ENCODE measurements at regions not wholly inside any gene's neighbourhood (a gene's known extent, or its start where the extent isn't known, plus 50 kb on each side); places are given as distances from the start of the nearest gene placed in this dataset.

DNA sequence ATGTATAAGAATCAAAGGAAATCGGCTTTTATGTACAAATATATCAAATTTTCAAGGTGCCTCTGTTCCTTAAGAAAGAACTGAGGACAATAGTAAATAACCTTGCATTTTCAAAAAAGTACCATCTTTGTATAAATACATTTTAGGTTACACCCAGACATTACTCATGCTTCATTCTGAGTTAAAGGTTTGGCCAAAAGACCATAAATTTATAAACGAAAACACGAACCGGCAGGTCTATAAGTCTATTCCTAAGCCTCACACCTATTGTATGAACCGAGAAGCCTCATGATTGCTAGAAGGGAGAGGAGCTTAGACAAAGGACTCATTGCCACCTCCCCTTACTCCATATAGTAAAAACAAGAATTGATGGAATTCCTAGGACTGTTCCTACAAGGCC, 94.6 kb upstream of the PSMD7 start:
- H3K27ac Mint-ChIP-seq, result peak overlapping the region; percentile 53 to 73 (median 66)
- no peaks in the 10 kb centered on the region for H3K27me3 Mint-ChIP-seq (ENCODE audit: low read depth)
- H3K4me3 Mint-ChIP-seq, result no peak overlapping the region
- no peak for TF ChIP-seq CTCF (IDR thresholded peaks at IDR 0.05; ENCODE audit: unreplicated experiment in 3 of 3)
- H3K9me3 Mint-ChIP-seq, result no peaks in the 10 kb centered on the region
- peaks cover 13% of the 10 kb centered on the region for H3K4me1 Mint-ChIP-seq
- H3K36me3 Mint-ChIP-seq (ENCODE audit: low read depth), result no peaks in the 10 kb centered on the region

DNA sequence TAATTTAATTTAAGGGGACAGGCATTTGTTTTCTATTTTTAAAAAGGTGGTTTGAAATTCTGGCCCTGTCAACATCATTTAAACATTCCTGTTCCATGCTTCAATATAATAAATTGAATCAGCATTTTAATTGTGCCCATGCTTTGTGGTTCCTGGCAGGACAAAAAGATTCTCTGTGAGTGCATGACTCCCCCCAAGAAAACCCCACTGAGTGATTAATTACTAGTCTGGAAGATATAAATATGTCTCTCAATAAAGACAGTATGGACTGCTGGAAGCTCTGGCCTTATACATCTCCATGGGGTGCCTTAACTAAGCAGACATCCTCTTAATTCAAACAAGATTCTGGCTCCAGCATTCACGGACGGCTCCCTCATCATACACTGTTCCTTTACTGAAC, 95.0 kb upstream of the PSMD7 start:
- H3K27ac Mint-ChIP-seq, result peak overlapping the region; percentile 53 to 73 (median 66)
- no peak for TF ChIP-seq CTCF (IDR thresholded peaks at IDR 0.05; ENCODE audit: unreplicated experiment in 3 of 3)
- H3K9me3 Mint-ChIP-seq, result no peaks in the 10 kb centered on the region
- H3K4me3 Mint-ChIP-seq, result no peak overlapping the region
- peaks cover 13% of the 10 kb centered on the region for H3K4me1 Mint-ChIP-seq
- H3K27me3 Mint-ChIP-seq (ENCODE audit: low read depth), result no peaks in the 10 kb centered on the region
- no peaks in the 10 kb centered on the region for H3K36me3 Mint-ChIP-seq (ENCODE audit: low read depth)

DNA sequence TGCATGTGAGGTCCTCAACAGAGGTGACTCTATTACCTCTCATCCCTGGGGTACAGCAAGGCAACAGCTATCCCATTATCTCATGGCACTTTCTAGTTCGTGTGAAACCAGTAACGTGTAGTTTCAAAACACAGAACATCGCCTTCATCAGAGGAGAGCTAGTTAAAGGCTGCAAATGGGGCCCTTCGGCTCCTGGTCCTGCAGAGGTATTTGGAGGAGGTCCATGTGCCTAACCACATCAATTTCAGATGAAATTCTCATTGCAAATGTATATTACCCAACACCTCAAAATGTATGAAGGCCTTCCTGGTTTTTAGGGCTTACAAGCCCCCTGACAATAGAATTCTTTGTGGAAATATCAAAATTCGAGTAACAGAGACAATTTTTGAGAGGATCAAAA, 95.7 kb upstream of the PSMD7 start:
- H3K9me3 Mint-ChIP-seq, result no peaks in the 10 kb centered on the region
- H3K4me1 Mint-ChIP-seq, result peaks cover 13% of the 10 kb centered on the region
- H3K36me3 Mint-ChIP-seq (ENCODE audit: low read depth), result no peaks in the 10 kb centered on the region
- H3K4me3 Mint-ChIP-seq, result no peak overlapping the region
- no peak for TF ChIP-seq CTCF (IDR thresholded peaks at IDR 0.05; ENCODE audit: unreplicated experiment in 3 of 3)
- peak overlapping the region; percentile 24 to 66 (median 46) for H3K27ac Mint-ChIP-seq
- H3K27me3 Mint-ChIP-seq (ENCODE audit: low read depth), result no peaks in the 10 kb centered on the region

- no peaks in the 10 kb centered on the region for H3K36me3 Mint-ChIP-seq (ENCODE audit: low read depth)
- H3K4me3 Mint-ChIP-seq, result no peak overlapping the region
- H3K9me3 Mint-ChIP-seq, result no peaks in the 10 kb centered on the region
- H3K4me1 Mint-ChIP-seq, result peaks cover 13% of the 10 kb centered on the region
- peak overlapping the region; percentile 24 to 66 (median 46) for H3K27ac Mint-ChIP-seq
- no peaks in the 10 kb centered on the region for H3K27me3 Mint-ChIP-seq (ENCODE audit: low read depth)
- no peak for TF ChIP-seq CTCF (IDR thresholded peaks at IDR 0.05; ENCODE audit: unreplicated experiment in 3 of 3)
Measured at GRCh38 chr16:74199842-74200124, 96.8 kb upstream of the PSMD7 start.

DNA sequence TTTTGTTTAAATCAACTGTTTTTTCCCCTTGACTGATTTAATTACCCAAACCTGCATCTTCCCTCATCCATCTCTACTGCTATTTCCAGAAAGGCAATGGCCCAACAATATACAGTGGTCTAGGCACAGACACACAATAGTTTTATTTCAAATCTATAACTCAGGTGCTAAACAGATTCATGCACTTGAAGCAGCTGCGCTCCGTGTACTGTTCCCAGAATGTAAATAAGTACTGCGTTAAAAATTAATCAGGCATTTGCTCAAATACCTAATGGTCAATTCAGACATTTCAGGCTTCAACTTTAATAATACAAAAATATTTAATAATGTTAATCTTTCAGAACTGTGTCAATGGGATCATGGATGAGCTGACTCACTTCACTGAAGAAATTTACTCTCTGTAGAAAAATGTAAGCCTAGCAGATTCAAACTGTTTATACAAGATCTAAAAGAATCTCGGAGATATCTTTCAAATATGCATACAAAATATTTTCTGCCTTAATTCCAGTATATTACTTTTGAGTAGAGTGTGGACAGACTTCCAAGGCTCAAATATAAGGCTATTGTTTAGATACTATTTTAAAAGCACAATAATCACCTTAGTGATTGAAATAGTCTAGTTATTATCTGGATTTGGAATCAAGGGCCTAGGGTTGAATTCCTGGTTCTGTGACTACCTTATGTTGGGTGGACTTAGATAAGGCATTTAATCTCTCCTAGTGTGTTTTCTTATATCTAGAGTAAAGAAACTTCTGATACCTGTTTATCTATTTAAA, 97.4 kb upstream of the PSMD7 start:
- no peaks in the 10 kb centered on the region for H3K9me3 Mint-ChIP-seq
- TF ChIP-seq CTCF (IDR thresholded peaks at IDR 0.05; ENCODE audit: unreplicated experiment in 3 of 3), result no peak
- no peak overlapping the region for H3K4me3 Mint-ChIP-seq
- peaks cover 13% of the 10 kb centered on the region for H3K4me1 Mint-ChIP-seq
- H3K27ac Mint-ChIP-seq, result peak overlapping the region in 1 of 3 experiments; percentile 9
- no peaks in the 10 kb centered on the region for H3K27me3 Mint-ChIP-seq (ENCODE audit: low read depth)
- H3K36me3 Mint-ChIP-seq (ENCODE audit: low read depth), result no peaks in the 10 kb centered on the region

DNA sequence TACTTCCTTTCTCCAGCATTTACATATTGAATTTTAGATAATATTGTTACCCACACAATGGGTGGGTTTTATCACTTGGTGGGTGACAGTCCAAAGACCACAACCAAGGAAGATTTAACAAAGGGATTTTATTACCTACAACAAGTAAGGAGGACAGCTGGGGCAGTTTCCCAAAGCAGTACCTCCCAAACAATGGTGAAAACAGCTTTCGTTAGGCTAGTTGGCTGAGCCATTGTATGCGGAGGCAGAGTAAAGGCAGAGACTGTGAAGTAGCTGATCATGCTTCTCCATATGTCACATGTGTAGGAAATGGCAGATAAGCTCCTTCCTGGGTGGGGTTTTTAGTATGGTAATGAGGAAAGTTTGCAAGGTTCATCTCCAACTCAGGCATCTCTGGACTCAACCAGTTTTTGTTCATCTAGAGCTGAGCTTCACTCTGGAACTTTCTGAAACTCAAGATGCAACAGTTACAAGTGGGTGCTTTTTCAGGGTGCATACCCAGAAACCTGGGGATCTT, 104.3 kb upstream of the PSMD7 start:
- TF ChIP-seq CTCF (IDR thresholded peaks at IDR 0.05; ENCODE audit: unreplicated experiment in 3 of 3), result no peak
- Mint-ChIP-seq H3K27ac (no peak overlapping the region), H3K27me3 (ENCODE audit: low read depth) (no peaks in the 10 kb centered on the region), H3K4me3 (no peak overlapping the region), H3K36me3 (ENCODE audit: low read depth) (no peaks in the 10 kb centered on the region), H3K9me3 (peaks cover 5% of the 10 kb centered on the region), H3K4me1 (no peaks in the 10 kb centered on the region)

All from nephron (organoid).